K562 (cell line): ENCODE measurements at regions not wholly inside any gene's neighbourhood (a gene's known extent, or its start where the extent isn't known, plus 50 kb on each side); places are given as distances from the start of the nearest gene placed in this dataset.

Experiments used
- ATAC-seq: fragments of 200-7000 bp; cut with Tn5 transposase; 3 replicates; pipeline ENCODE4 v1.9.1; 2020; ENCODE audit warnings: moderate library complexity
- BruUV-seq: library from RNA; stranded (reverse); fragments of 400-500 nt; replicated peaks from 2 replicates; lab custom pipeline; 2021; lab: Mats Ljungman, UMichigan
- CTCF ChIA-PET: fragments of 300-600 bp; formaldehyde crosslinking; extraction: SDS; loops from one replicate; lab custom pipeline; 2021; ENCODE audit warnings: low intra/inter-chr PET ratio; lab: Yijun Ruan, JAX
- POLR2A ChIA-PET: fragments of 300-600, 350-650 bp; sonication (Branson Sonifier 250); formaldehyde crosslinking; extraction: SDS; loops from one replicate; lab custom pipeline; 2021; ENCODE audit warnings: antibody characterized with exemption, inconsistent platforms; lab: Yijun Ruan, JAX
- DNase-seq, 4 experiments: peaks; one replicate each; pipeline versions ENCODE4 v3.0.0 to v3.0.0-alpha.2; 2011 to 2018; ENCODE audit warnings: low spot score in 3 of 4, mixed read lengths in 3 of 4; ENCODE audit errors: extremely low read depth in 1 of 4
- FAIRE-seq: peaks from 2 replicates; lab custom pipeline; 2011; peaks lifted over from hg19 to GRCh38; lab: Jason Lieb, UNC
- H2AFZ ChIP-seq: 2 replicates; pipeline ENCODE4 v1.6.0; 2011; ENCODE audit warnings: low read depth, low read length, control low read depth, inconsistent platforms
- H3K27ac ChIP-seq: fragments of 200-600 bp; 3 replicates; pipeline ENCODE4 v1.8.0; 2011; ENCODE audit warnings: low read depth, mild to moderate bottlenecking, control low read depth, inconsistent platforms, low read length, moderate library complexity, mixed read lengths; ENCODE audit errors: extremely low read depth
- H3K27me3 ChIP-seq, 2 experiments: fragments of 300-600 bp in 1 of 2; 2 replicates in 1 of 2; 3 replicates in 1 of 2; pipeline versions ENCODE4 v1.6.0 to v1.8.0; 2011; ENCODE audit warnings: inconsistent platforms in 2 of 2, low read length in 2 of 2, mild to moderate bottlenecking in 1 of 2, mixed read lengths in 1 of 2, moderate library complexity in 1 of 2; ENCODE audit not compliant: control insufficient read depth in 2 of 2, insufficient read depth in 2 of 2
- H3K36me3 ChIP-seq: fragments of 300-600 bp; 3 replicates; pipeline ENCODE4 v1.8.0; 2011; ENCODE audit warnings: mild to moderate bottlenecking, low read length, inconsistent platforms; ENCODE audit not compliant: control insufficient read depth, insufficient read depth
- H3K4me1 ChIP-seq, 2 experiments: fragments of 200-600 bp in 1 of 2; replicated peaks in 1 of 2; 2 replicates in 1 of 2; 3 replicates in 1 of 2; pipeline versions ENCODE4 v1.5.1 to v1.8.0; 2011; ENCODE audit warnings: inconsistent platforms in 2 of 2, low read length in 2 of 2, mild to moderate bottlenecking in 1 of 2, mixed read lengths in 1 of 2, moderate library complexity in 1 of 2; ENCODE audit not compliant: control insufficient read depth in 2 of 2, insufficient read depth in 2 of 2
- H3K4me2 ChIP-seq: 2 replicates; pipeline ENCODE4 v1.6.1; 2011; ENCODE audit warnings: low read length, control low read depth, inconsistent platforms, mixed read lengths; ENCODE audit not compliant: insufficient read depth
- H3K4me3 ChIP-seq: fragments of 200-600 bp; sonication (generic), shearing (Covaris generic); 2 replicates; pipeline ENCODE4 v1.5.1; 2016; ENCODE audit warnings: control low read depth, inconsistent platforms
- H3K79me2 ChIP-seq: fragments of 200-600 bp; 3 replicates; pipeline ENCODE4 v1.8.0; 2011; ENCODE audit warnings: low read length, inconsistent platforms; ENCODE audit not compliant: control insufficient read depth, insufficient read depth
- H3K9ac ChIP-seq, 2 experiments: 2 replicates each; pipeline versions ENCODE4 v1.6.0 to v1.6.1; 2011; ENCODE audit warnings: low read depth in 2 of 2, low read length in 2 of 2, control low read depth in 1 of 2, inconsistent platforms in 1 of 2, mild to moderate bottlenecking in 1 of 2, mixed read lengths in 1 of 2; ENCODE audit not compliant: insufficient read depth in 1 of 2
- H3K9me1 ChIP-seq: one replicate; pipeline ENCODE4 v1.6.0; 2011; ENCODE audit warnings: inconsistent platforms, mild to moderate bottlenecking, low read length, moderate library complexity; ENCODE audit not compliant: control insufficient read depth, insufficient read depth
- H3K9me3 ChIP-seq: replicated peaks from 2 replicates; pipeline ENCODE4 v1.5.1; 2011; ENCODE audit warnings: low read depth, low read length, inconsistent platforms; ENCODE audit not compliant: control insufficient read depth, insufficient read depth
- H4K20me1 ChIP-seq: replicated peaks from 2 replicates; pipeline ENCODE4 v1.6.1; 2011; ENCODE audit warnings: low read length, inconsistent platforms, mixed read lengths; ENCODE audit not compliant: control insufficient read depth, insufficient read depth
- EHMT2 ChIP-seq: fragments of 450-650 bp; IDR thresholded peaks from 2 replicates; pipeline ENCODE4 v1.6.1; 2018; ENCODE audit warnings: antibody characterized with exemption
- ESRRB ChIP-seq: fragments of 250-450 bp; sonication (Bioruptor Pico); IDR thresholded peaks from 2 replicates; pipeline ENCODE4 v1.5.0; 2020; ENCODE audit warnings: mild to moderate bottlenecking, moderate library complexity, borderline replicate concordance
- HDAC2 ChIP-seq: fragments of 450-650 bp; IDR thresholded peaks from 2 replicates; pipeline ENCODE4 v1.6.1; 2016; ENCODE audit warnings: mild to moderate bottlenecking
- IFI16 ChIP-seq: fragments of 250-450 bp; sonication (Bioruptor Pico); IDR thresholded peaks from 2 replicates; pipeline ENCODE4 v2.1.2; 2022; ENCODE audit warnings: mild to moderate bottlenecking, inconsistent platforms
- MCM5 ChIP-seq: fragments of 450-650 bp; IDR thresholded peaks from 2 replicates; pipeline ENCODE4 v1.6.1; 2016; ENCODE audit warnings: low read depth
- ZNF583 ChIP-seq: fragments of 250-450 bp; sonication (Bioruptor Pico); IDR thresholded peaks from 2 replicates; pipeline ENCODE4 v1.4.0; 2020
- ZNF584 ChIP-seq: fragments of 200-800 bp; sonication (Bioruptor generic); IDR thresholded peaks from 2 replicates; pipeline ENCODE4 v1.6.1; 2016; ENCODE audit warnings: low read depth, mild to moderate bottlenecking, missing genetic modification characterization, missing compliant biosample characterization
- ZNF586 ChIP-seq: fragments of 450-650 bp; formaldehyde crosslinking; conservative IDR thresholded peaks from 2 replicates; pipeline ENCODE4 v1.4.0; 2020; ENCODE audit warnings: mild to moderate bottlenecking, moderate library complexity
- WGBS: fragments of 100-300 bp; shearing (Covaris generic); methylation state at CpG from one replicate; pipeline ENCODE4 v1.1.6; 2016; ENCODE audit warnings: low coverage, mixed read lengths; ENCODE audit not compliant: insufficient coverage; ENCODE audit errors: missing lambda C conversion rate; 5-methylcytosine and 5-hydroxymethylcytosine counted together
- in situ Hi-C: fragments of 300-500 bp; cut with MboI; formaldehyde crosslinking; loops from 4 replicates; pipeline ENCODE4 v1.15.0; 2018; ENCODE audit warnings: inconsistent platforms, mixed read lengths
- intact Hi-C: fragments of 100-400 bp; cut with micrococcal nuclease; formaldehyde crosslinking; loops from 2 replicates; pipeline ENCODE4 v1.14.2; 2022
- TF ChIP-seq, protein P1 (sequence below): sonication (generic); formaldehyde crosslinking; IDR thresholded peaks from 2 replicates; pipeline ENCODE4 v1.8.0; 2022; ENCODE audit warnings: missing genetic modification reagents, mild to moderate bottlenecking, borderline replicate concordance
- TF ChIP-seq, protein P2 (sequence below): fragments of 450-650 bp; IDR thresholded peaks from 2 replicates; pipeline ENCODE4 v1.6.1; 2016; ENCODE audit warnings: borderline replicate concordance
- TF ChIP-seq, protein P3 (sequence below): conservative IDR thresholded peaks from 2 replicates; pipeline ENCODE4 v1.6.1; 2011; ENCODE audit warnings: low read depth, mild to moderate bottlenecking, low read length; ENCODE audit not compliant: control insufficient read depth

DNA sequence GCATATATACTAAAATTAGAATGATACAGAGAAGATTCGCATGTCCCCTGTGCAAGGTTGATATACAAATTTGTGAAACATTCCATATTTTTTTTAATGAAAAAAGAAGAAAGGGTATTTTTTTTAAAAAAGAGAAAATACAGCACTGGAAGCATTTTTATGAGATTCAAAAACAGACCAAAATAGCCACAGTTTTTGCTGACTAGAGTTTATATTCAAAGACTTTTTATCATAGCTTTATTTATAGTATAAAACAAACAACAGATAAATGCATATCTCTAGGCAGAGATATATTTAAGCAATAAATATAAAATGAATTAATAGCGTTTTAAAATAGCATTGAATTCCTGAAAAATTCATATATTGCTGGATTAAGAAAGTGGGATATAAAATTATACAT is 436.5 kb upstream of the ACVR2A start:
- 0% methylated on average over 2 of the region's 2 CpGs for WGBS
- no peak for TF ChIP-seq HDAC2
- no peak for TF ChIP-seq MCM5
- TF ChIP-seq, protein P1, sequence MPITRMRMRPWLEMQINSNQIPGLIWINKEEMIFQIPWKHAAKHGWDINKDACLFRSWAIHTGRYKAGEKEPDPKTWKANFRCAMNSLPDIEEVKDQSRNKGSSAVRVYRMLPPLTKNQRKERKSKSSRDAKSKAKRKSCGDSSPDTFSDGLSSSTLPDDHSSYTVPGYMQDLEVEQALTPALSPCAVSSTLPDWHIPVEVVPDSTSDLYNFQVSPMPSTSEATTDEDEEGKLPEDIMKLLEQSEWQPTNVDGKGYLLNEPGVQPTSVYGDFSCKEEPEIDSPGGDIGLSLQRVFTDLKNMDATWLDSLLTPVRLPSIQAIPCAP (CRISPR knock-in tag), result no peak
- no peak for TF ChIP-seq ZNF583
- TF ChIP-seq IFI16 (CRISPR knock-in tag), result no peak
- TF ChIP-seq, protein P2, sequence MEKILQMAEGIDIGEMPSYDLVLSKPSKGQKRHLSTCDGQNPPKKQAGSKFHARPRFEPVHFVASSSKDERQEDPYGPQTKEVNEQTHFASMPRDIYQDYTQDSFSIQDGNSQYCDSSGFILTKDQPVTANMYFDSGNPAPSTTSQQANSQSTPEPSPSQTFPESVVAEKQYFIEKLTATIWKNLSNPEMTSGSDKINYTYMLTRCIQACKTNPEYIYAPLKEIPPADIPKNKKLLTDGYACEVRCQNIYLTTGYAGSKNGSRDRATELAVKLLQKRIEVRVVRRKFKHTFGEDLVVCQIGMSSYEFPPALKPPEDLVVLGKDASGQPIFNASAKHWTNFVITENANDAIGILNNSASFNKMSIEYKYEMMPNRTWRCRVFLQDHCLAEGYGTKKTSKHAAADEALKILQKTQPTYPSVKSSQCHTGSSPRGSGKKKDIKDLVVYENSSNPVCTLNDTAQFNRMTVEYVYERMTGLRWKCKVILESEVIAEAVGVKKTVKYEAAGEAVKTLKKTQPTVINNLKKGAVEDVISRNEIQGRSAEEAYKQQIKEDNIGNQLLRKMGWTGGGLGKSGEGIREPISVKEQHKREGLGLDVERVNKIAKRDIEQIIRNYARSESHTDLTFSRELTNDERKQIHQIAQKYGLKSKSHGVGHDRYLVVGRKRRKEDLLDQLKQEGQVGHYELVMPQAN, result no peak
- TF ChIP-seq, protein P3, sequence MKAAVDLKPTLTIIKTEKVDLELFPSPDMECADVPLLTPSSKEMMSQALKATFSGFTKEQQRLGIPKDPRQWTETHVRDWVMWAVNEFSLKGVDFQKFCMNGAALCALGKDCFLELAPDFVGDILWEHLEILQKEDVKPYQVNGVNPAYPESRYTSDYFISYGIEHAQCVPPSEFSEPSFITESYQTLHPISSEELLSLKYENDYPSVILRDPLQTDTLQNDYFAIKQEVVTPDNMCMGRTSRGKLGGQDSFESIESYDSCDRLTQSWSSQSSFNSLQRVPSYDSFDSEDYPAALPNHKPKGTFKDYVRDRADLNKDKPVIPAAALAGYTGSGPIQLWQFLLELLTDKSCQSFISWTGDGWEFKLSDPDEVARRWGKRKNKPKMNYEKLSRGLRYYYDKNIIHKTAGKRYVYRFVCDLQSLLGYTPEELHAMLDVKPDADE, result no peak
- TF ChIP-seq ZNF584, result no peak
- no peak for TF ChIP-seq ZNF586 (CRISPR knock-in tag)
- no peak for TF ChIP-seq EHMT2
- no peak for TF ChIP-seq ESRRB (CRISPR knock-in tag)
- no peaks in the 10 kb centered on the region for H3K36me3 ChIP-seq
- no peaks in the 10 kb centered on the region for H3K9me1 ChIP-seq
- DNase-seq, result no peak
- no peak overlapping the region for H3K4me3 ChIP-seq
- no peak for FAIRE-seq
- CTCF ChIA-PET, result no interaction called here
- H3K79me2 ChIP-seq, result no peaks in the 10 kb centered on the region
- no peaks in the 10 kb centered on the region for H3K27me3 ChIP-seq
- POLR2A ChIA-PET, result no interaction called here
- no peak overlapping the region for H2AFZ ChIP-seq
- no peak for ATAC-seq
- no TSS peak for BruUV-seq
- H3K4me1 ChIP-seq, result no peaks in the 10 kb centered on the region
- H3K4me2 ChIP-seq, result no peak overlapping the region
- no peaks in the 10 kb centered on the region for H4K20me1 ChIP-seq
- no peaks in the 10 kb centered on the region for H3K9me3 ChIP-seq
- in situ Hi-C loops (no loop called here), intact Hi-C loops (no loop called here)
- no peak overlapping the region for H3K9ac ChIP-seq
- no peak overlapping the region for H3K27ac ChIP-seq
